ENCODE measurements at regions not wholly inside any gene's neighbourhood (a gene's known extent, or its start where the extent isn't known, plus 50 kb on each side); places are given as distances from the start of the nearest gene placed in this dataset.

GRCh38 chr13:94902722-94903407, 190.5 kb upstream of the SOX21 start:
- H3K4me3 ChIP-seq (replicated peaks in 1 of 4; ENCODE audit: control extremely low read depth in 1 of 4, insufficient read depth in 1 of 4, low read depth in 3 of 4, low read length in 4 of 4): no peak overlapping the region
- peak in 1 of 2 donors; percentile 2 for DNase-seq (ENCODE audit: low read depth in 2 of 2)
- no peak for TF ChIP-seq EZH2 (IDR thresholded peaks at IDR 0.05; ENCODE audit: low read length, missing control alignments)
- no peak for TF ChIP-seq CTCF (conservative IDR thresholded peaks at IDR 0.05 in 1 of 2, IDR thresholded peaks at IDR 0.05 in 1 of 2; ENCODE audit: low read depth in 1 of 2, low read length in 2 of 2)
- no peaks in the 10 kb centered on the region for H3K4me1 ChIP-seq (ENCODE audit: control insufficient read depth, extremely low read depth, insufficient read depth, low read length)
- H3K36me3 ChIP-seq (ENCODE audit: control insufficient read depth, insufficient read depth, low read length): no peaks in the 10 kb centered on the region
- H3K27ac ChIP-seq (ENCODE audit: insufficient read depth, low read length): no peak overlapping the region
- no peaks in the 10 kb centered on the region for H3K79me2 ChIP-seq (ENCODE audit: control insufficient read depth, insufficient read depth, low read length)
- no peak overlapping the region for H2AFZ ChIP-seq (ENCODE audit: low read length)
- H4K20me1 ChIP-seq (ENCODE audit: control insufficient read depth, extremely low read depth, insufficient read depth, low read length): no peaks in the 10 kb centered on the region
- H3K9ac ChIP-seq (ENCODE audit: insufficient read depth, low read length): no peak overlapping the region
- H3K4me2 ChIP-seq (ENCODE audit: extremely low read depth, insufficient read depth, low read length): no peak overlapping the region
- no peaks in the 10 kb centered on the region for H3K27me3 ChIP-seq (ENCODE audit: control insufficient read depth, insufficient read depth, low read length)
- H3K9me3 ChIP-seq (ENCODE audit: control insufficient read depth, insufficient read depth, low read depth, low read length): no peaks in the 10 kb centered on the region

- peak in 1 of 2 donors; percentile 0 for DNase-seq (ENCODE audit: low read depth in 2 of 2)
- Histone ChIP-seq H3K27ac (ENCODE audit: insufficient read depth, low read length) (no peak overlapping the region), H3K9me3 (ENCODE audit: control insufficient read depth, insufficient read depth, low read depth, low read length) (no peaks in the 10 kb centered on the region), H3K36me3 (ENCODE audit: control insufficient read depth, insufficient read depth, low read length) (no peaks in the 10 kb centered on the region), H2AFZ (ENCODE audit: low read length) (no peak overlapping the region), H3K4me3 (replicated peaks in 1 of 4; ENCODE audit: control extremely low read depth in 1 of 4, insufficient read depth in 1 of 4, low read depth in 3 of 4, low read length in 4 of 4) (no peak overlapping the region), H3K9ac (ENCODE audit: insufficient read depth, low read length) (no peak overlapping the region), H3K79me2 (ENCODE audit: control insufficient read depth, insufficient read depth, low read length) (no peaks in the 10 kb centered on the region), H3K27me3 (ENCODE audit: control insufficient read depth, insufficient read depth, low read length) (no peaks in the 10 kb centered on the region), H4K20me1 (ENCODE audit: control insufficient read depth, extremely low read depth, insufficient read depth, low read length) (no peaks in the 10 kb centered on the region), H3K4me1 (ENCODE audit: control insufficient read depth, extremely low read depth, insufficient read depth, low read length) (no peaks in the 10 kb centered on the region), H3K4me2 (ENCODE audit: extremely low read depth, insufficient read depth, low read length) (no peak overlapping the region)
- TF ChIP-seq EZH2 (IDR thresholded peaks at IDR 0.05; ENCODE audit: low read length, missing control alignments) (no peak), CTCF (conservative IDR thresholded peaks at IDR 0.05 in 1 of 2, IDR thresholded peaks at IDR 0.05 in 1 of 2; ENCODE audit: low read depth in 1 of 2, low read length in 2 of 2) (no peak)
Observed at GRCh38 chr13:94901070-94901469, 188.7 kb upstream of the SOX21 start.

- H3K4me1 ChIP-seq (ENCODE audit: control insufficient read depth, extremely low read depth, insufficient read depth, low read length): no peaks in the 10 kb centered on the region
- H3K27ac ChIP-seq (ENCODE audit: insufficient read depth, low read length): no peak overlapping the region
- no peaks in the 10 kb centered on the region for H3K9me3 ChIP-seq (ENCODE audit: control insufficient read depth, insufficient read depth, low read depth, low read length)
- H3K79me2 ChIP-seq (ENCODE audit: control insufficient read depth, insufficient read depth, low read length): no peaks in the 10 kb centered on the region
- no peak overlapping the region for H2AFZ ChIP-seq (ENCODE audit: low read length)
- H3K4me2 ChIP-seq (ENCODE audit: extremely low read depth, insufficient read depth, low read length): no peak overlapping the region
- TF ChIP-seq EZH2 (IDR thresholded peaks at IDR 0.05; ENCODE audit: low read length, missing control alignments) (no peak), CTCF (conservative IDR thresholded peaks at IDR 0.05 in 1 of 2, IDR thresholded peaks at IDR 0.05 in 1 of 2; ENCODE audit: low read depth in 1 of 2, low read length in 2 of 2) (no peak)
- H4K20me1 ChIP-seq (ENCODE audit: control insufficient read depth, extremely low read depth, insufficient read depth, low read length): no peaks in the 10 kb centered on the region
- H3K4me3 ChIP-seq (replicated peaks in 1 of 4; ENCODE audit: control extremely low read depth in 1 of 4, insufficient read depth in 1 of 4, low read depth in 3 of 4, low read length in 4 of 4): no peak overlapping the region
- no peak overlapping the region for H3K9ac ChIP-seq (ENCODE audit: insufficient read depth, low read length)
- no peaks in the 10 kb centered on the region for H3K27me3 ChIP-seq (ENCODE audit: control insufficient read depth, insufficient read depth, low read length)
- H3K36me3 ChIP-seq (ENCODE audit: control insufficient read depth, insufficient read depth, low read length): no peaks in the 10 kb centered on the region
- no peak for DNase-seq (ENCODE audit: low read depth in 2 of 2)
Observed at GRCh38 chr13:94896719-94897317, 184.5 kb upstream of the SOX21 start.
